Tibial nerve (tissue), 4 donors: ENCODE measurements at regions not wholly inside any gene's neighbourhood (a gene's known extent, or its start where the extent isn't known, plus 50 kb on each side); places are given as distances from the start of the nearest gene placed in this dataset.

Experiments
- EP300 ChIP-seq, 2 donors: sonication (generic); formaldehyde crosslinking; IDR thresholded peaks; one replicate each; pipeline ENCODE4 v1.6.1; 2017; ENCODE audit warnings: antibody characterized with exemption in 2 of 2, mild to moderate bottlenecking in 1 of 2
- TF ChIP-seq, protein P1 (sequence below), 5 experiments: fragments of 200-600 bp in 3 of 5; fragments of 450-650 bp in 2 of 5; sonication (generic) in 3 of 5; IDR thresholded peaks; one replicate each; pipeline ENCODE4 v1.5.1; 2016 to 2019; ENCODE audit warnings: antibody characterized with exemption in 5 of 5, mild to moderate bottlenecking in 3 of 5, moderate library complexity in 2 of 5

DNA sequence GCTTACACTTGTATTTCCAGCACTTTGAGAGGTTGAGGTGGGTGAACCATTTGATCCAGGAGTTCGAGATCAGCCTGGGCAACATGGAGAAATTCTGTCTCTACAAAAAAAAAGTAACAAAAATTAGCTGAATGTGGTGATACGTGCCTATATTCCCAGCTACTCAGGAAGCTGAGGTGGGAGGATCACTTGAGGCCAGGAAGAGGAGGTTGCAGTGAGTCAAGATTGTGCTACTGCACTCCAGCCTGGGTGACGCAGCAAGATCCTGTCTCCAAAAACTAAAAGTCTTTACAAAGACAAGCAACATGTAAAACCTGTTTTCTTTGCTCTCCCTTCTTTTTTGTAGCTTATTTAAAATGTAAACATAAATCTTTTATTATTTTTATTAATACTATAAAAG lies 1156.1 kb downstream of the FAT4 start:
- TF ChIP-seq, protein P1, sequence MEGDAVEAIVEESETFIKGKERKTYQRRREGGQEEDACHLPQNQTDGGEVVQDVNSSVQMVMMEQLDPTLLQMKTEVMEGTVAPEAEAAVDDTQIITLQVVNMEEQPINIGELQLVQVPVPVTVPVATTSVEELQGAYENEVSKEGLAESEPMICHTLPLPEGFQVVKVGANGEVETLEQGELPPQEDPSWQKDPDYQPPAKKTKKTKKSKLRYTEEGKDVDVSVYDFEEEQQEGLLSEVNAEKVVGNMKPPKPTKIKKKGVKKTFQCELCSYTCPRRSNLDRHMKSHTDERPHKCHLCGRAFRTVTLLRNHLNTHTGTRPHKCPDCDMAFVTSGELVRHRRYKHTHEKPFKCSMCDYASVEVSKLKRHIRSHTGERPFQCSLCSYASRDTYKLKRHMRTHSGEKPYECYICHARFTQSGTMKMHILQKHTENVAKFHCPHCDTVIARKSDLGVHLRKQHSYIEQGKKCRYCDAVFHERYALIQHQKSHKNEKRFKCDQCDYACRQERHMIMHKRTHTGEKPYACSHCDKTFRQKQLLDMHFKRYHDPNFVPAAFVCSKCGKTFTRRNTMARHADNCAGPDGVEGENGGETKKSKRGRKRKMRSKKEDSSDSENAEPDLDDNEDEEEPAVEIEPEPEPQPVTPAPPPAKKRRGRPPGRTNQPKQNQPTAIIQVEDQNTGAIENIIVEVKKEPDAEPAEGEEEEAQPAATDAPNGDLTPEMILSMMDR (IDR thresholded peaks at IDR 0.05), result no peak
- TF ChIP-seq EP300 (IDR thresholded peaks at IDR 0.05), result no peak
